Type B pancreatic cell (in vitro differentiated cells): ENCODE measurements at regions not wholly inside any gene's neighbourhood (a gene's known extent, or its start where the extent isn't known, plus 50 kb on each side); places are given as distances from the start of the nearest gene placed in this dataset.

ENCODE experiments used
- DNase-seq: peaks from one replicate; pipeline ENCODE4 v3.0.0; 2021; ENCODE audit warnings: mixed read lengths; ENCODE audit not compliant: unreplicated experiment; ENCODE audit errors: extremely low spot score
- H3K27ac Mint-ChIP-seq: 2 replicates; pipeline ENCODE4 v1.8.0; 2021; ENCODE audit warnings: mild to moderate bottlenecking, mixed read lengths
- H3K27me3 Mint-ChIP-seq: 2 replicates; pipeline ENCODE4 v1.8.0; 2021; ENCODE audit warnings: mixed read lengths
- H3K36me3 Mint-ChIP-seq: 2 replicates; pipeline ENCODE4 v1.8.0; 2021; ENCODE audit warnings: mixed read lengths
- H3K4me1 Mint-ChIP-seq: one replicate; pipeline ENCODE4 v1.8.0; 2021; ENCODE audit warnings: mixed read lengths; ENCODE audit not compliant: unreplicated experiment
- H3K4me3 Mint-ChIP-seq: 2 replicates; pipeline ENCODE4 v1.8.0; 2021; ENCODE audit warnings: mild to moderate bottlenecking, mixed read lengths
- H3K9me3 Mint-ChIP-seq: 2 replicates; pipeline ENCODE4 v1.8.0; 2021; ENCODE audit warnings: mixed read lengths
- TF ChIP-seq, protein P1 (sequence below): fragments of 200-600 bp; sonication (generic); conservative IDR thresholded peaks from 2 replicates; pipeline ENCODE4 v1.5.0; 2021; ENCODE audit warnings: antibody characterized with exemption, mild to moderate bottlenecking

- Mint-ChIP-seq H3K27ac (no peak overlapping the region), H3K4me1 (peaks cover 5% of the 10 kb centered on the region), H3K4me3 (no peak overlapping the region), H3K27me3 (no peaks in the 10 kb centered on the region), H3K36me3 (no peaks in the 10 kb centered on the region), H3K9me3 (no peaks in the 10 kb centered on the region)
- TF ChIP-seq, protein P1, sequence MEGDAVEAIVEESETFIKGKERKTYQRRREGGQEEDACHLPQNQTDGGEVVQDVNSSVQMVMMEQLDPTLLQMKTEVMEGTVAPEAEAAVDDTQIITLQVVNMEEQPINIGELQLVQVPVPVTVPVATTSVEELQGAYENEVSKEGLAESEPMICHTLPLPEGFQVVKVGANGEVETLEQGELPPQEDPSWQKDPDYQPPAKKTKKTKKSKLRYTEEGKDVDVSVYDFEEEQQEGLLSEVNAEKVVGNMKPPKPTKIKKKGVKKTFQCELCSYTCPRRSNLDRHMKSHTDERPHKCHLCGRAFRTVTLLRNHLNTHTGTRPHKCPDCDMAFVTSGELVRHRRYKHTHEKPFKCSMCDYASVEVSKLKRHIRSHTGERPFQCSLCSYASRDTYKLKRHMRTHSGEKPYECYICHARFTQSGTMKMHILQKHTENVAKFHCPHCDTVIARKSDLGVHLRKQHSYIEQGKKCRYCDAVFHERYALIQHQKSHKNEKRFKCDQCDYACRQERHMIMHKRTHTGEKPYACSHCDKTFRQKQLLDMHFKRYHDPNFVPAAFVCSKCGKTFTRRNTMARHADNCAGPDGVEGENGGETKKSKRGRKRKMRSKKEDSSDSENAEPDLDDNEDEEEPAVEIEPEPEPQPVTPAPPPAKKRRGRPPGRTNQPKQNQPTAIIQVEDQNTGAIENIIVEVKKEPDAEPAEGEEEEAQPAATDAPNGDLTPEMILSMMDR: no peak
- no peak for DNase-seq
These were observed 89.2 kb upstream of the CCDC190 start for GRCh38 chr1:162950187-162950586.

DNA sequence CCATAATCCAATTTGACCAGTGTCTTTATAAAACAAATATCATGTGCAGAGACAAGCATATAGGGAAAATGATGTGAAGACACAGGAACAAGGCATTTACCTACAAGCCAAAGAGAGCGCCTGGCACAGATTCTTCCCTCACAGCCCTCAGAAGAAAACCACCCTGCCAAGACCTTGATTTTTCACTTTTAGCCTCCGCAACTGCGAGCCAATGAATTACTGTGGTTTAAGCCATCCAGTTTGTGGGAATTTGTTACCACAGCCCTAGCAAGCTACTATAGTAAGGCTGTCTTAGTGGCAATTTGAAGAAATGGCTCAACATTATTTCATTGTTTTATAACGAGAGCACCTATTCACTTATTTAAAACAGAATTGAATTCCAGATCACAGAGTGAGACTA lies 85.7 kb upstream of the CCDC190 start:
- Mint-ChIP-seq H3K27ac (no peak overlapping the region), H3K4me3 (no peak overlapping the region), H3K4me1 (peaks cover 25% of the 10 kb centered on the region), H3K27me3 (no peaks in the 10 kb centered on the region), H3K9me3 (no peaks in the 10 kb centered on the region), H3K36me3 (no peaks in the 10 kb centered on the region)
- DNase-seq: no peak
- TF ChIP-seq, protein P1: no peak

DNA sequence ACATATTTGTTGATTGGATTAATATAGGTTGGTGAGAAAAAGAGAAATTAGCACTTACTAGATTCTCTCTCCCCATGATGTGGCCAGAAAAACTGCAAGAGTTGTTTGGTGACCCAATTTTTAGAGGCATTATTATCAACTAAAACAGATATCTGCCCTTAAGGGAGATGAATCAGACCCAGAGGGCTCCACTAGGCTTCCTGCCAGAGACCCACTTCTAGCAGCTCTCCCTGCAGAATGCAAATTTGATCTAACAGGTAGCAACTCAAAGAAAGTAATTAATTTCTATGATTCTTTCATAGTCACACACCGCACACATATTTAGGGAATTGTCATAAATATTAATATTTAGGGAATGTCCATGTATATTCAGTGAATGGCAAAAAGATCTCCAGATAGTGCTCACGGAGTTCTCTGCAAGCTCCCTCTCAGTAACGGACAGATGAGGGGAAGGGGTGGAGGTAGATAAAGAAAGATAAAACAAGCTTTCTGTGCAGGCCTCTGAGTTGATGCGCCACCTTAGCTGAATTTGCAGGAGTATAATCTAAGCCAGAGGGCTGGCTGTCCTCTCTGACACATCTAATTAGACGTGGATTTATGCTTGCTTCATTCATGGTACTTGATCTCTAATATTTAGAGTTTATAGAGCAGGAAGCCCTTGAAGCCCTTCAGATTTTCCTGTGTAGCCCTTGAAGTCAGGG lies 84.1 kb upstream of the CCDC190 start:
- no peaks in the 10 kb centered on the region for H3K27me3 Mint-ChIP-seq
- no peak for DNase-seq
- H3K4me3 Mint-ChIP-seq: no peak overlapping the region
- H3K4me1 Mint-ChIP-seq: peaks cover 25% of the 10 kb centered on the region
- no peaks in the 10 kb centered on the region for H3K9me3 Mint-ChIP-seq
- H3K36me3 Mint-ChIP-seq: no peaks in the 10 kb centered on the region
- TF ChIP-seq, protein P1: no peak
- H3K27ac Mint-ChIP-seq: no peak overlapping the region

DNA sequence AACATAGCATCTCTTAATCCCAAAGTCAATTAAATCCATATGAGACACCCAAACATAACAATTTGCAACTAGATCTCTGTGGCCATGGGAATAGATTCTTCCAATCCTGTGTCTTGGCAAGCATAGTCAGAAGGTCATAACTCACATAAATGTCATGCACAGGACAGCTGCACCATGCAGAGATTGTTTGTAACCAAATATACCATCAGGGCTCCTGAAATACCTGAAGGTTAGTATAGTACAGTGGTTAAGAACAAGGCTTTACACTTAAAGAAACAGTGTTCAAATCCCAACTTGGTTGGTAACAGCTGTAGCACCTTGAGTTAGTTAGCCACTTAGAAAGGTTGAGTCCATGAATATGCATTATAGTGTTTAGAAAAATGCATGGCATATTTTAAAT lies 82.6 kb upstream of the CCDC190 start:
- Mint-ChIP-seq H3K9me3 (no peaks in the 10 kb centered on the region), H3K27me3 (no peaks in the 10 kb centered on the region), H3K36me3 (no peaks in the 10 kb centered on the region), H3K4me3 (no peak overlapping the region), H3K27ac (no peak overlapping the region), H3K4me1 (peaks cover 25% of the 10 kb centered on the region)
- DNase-seq: no peak
- TF ChIP-seq, protein P1: no peak

GRCh38 chr1:162942916-162943559 lies 82.1 kb upstream of the CCDC190 start:
- no peak overlapping the region for H3K27ac Mint-ChIP-seq
- DNase-seq: no peak
- TF ChIP-seq, protein P1: no peak
- no peaks in the 10 kb centered on the region for H3K36me3 Mint-ChIP-seq
- H3K4me3 Mint-ChIP-seq: peak overlapping the region; percentile 30
- H3K9me3 Mint-ChIP-seq: no peaks in the 10 kb centered on the region
- H3K4me1 Mint-ChIP-seq: peaks cover 25% of the 10 kb centered on the region
- no peaks in the 10 kb centered on the region for H3K27me3 Mint-ChIP-seq
